Stimulated activated CD4-positive, alpha-beta T cell treated with anti-CD3 and anti-CD28 coated beads, Interleukin-15, amount 100 ng/mL, for 48 hours (primary cell): ENCODE measurements at regions not wholly inside any gene's neighbourhood (a gene's known extent, or its start where the extent isn't known, plus 50 kb on each side); places are given as distances from the start of the nearest gene placed in this dataset.

Experiments
- DNase-seq, 2 donors: peaks; one replicate each; pipeline ENCODE4 v3.0.0-alpha.2; 2020; ENCODE audit warnings: low read depth in 2 of 2

GRCh38 chr5:157914151-157914788 is 55.3 kb upstream of the CLINT1 start:
- no peak for DNase-seq

- no peak for DNase-seq
These were observed 54.6 kb upstream of the CLINT1 start for GRCh38 chr5:157913575-157913974.

GRCh38 chr5:157912621-157913325 is 53.8 kb upstream of the CLINT1 start:
- DNase-seq, result no peak

GRCh38 chr5:157911568-157911967 is 52.6 kb upstream of the CLINT1 start:
- no peak for DNase-seq
